NCI-H748 (cell line): ENCODE measurements at regions not wholly inside any gene's neighbourhood (a gene's known extent, or its start where the extent isn't known, plus 50 kb on each side); places are given as distances from the start of the nearest gene placed in this dataset.

Experiments used
- DNase-seq: peaks from one replicate; lab custom pipeline; 2025; ENCODE audit not compliant: unreplicated experiment; lab: John Stamatoyannopoulos, UW

DNA sequence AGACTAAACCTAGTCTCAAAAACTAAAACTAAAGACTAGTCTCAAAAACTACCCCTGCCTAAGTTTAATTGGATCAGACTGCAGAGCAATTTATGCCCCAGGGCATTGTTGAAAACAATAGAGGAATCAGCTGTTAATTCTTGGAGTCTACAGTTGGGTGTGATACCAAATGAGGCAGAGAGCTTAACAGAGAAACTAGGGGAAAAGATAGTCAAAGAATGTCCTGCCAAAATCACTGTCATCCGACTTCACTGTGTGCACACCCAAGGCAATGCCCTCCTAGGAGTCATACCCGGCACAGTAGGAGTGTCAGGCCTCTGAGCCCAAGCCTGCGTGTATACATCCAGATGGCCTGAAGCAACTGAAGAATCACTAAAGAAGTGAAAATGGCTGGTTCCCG lies 90.5 kb upstream of the TOMM7 start:
- no peak for DNase-seq

DNA sequence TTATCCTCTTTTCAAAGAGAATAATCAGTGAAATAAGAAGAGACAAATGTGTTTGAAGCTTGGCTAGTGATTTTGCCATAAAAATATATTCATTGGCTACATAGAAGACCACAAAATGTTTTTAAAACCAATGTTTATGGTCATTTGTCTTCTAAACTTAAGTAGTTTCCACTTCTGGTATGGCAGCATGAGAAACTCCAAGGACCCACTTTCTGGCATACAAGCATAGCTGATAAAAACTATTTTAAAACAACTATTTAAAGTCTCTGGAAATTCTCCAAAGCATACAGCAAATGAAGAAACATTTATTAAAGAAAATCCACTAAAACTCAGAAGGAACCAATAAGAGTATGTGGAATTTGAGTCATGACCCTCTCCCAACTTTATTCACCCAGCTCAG lies 89.2 kb upstream of the TOMM7 start:
- no peak for DNase-seq

DNA sequence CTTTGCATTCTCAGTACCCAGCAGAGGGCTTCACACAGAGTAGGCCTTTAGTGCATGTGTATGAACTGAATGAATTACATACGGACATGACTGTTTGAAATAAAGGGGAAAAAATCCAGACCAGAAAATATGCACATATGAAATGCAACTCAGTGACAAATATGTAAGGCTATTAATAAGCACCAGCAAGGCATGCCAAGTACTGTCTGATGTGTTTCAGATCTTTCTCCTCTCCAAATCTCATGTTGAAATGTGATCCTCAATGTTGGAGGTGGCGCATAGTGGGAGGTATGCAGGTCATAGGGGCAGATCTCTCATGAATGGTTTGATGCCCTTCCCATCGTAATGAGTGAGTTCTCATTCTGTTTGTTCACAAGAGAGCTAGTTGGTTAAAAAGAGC lies 87.3 kb upstream of the TOMM7 start:
- no peak for DNase-seq

DNA sequence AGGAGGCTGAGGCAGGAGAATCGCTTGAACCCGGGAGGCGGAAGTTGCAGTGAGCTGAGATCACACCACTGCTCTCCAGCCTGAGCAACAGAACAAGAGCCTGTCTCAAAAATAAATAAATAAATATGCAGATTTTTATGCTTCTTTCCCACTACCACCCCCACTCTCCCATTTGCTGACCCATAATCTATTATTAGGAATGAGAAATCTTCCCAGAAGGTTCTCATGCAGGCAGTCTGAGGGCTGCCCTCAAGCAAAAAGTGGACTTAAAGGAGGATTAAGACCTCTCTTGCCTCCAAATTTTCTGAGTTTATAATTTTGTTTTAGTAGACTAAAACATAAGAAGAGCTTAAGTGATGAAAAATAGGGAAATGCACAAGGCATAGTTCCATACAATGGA lies 85.2 kb upstream of the TOMM7 start:
- no peak for DNase-seq

DNA sequence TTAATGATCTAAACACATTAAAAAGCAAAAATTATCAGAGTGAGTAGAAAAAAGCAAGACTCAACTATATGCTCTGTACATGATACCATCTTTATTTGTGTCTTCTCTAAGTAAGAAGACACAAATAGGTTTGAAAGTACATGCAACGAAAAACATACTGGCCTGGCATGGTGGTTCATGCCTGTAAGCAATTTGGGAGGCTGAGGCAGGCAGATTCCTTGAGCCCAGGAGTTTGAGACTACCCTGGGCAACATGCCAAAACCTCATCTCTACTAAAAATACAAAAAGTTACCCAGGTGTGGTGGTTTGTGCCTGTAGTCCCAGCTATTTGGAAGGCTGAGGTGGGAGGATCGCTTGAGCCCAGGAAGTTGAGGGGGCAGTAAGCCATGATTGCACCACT lies 78.1 kb upstream of the TOMM7 start:
- DNase-seq: no peak

DNA sequence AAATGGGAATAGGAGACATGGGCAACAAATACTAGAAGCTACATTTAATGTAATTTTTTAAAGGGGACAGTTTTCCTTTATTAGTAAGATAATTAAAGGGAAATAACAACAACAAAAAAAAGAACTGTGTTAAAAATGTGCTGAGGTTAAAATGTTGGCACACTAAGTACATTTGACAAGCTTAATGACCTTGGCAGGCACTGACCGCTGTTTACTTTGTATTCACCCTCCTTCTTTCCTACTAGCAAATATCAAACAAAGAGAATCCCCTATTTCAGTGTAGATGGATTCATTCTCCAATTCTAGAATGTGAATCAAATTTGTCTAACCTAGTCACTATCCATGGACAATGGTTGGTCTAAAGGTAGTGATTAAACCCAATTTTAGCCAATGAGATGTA lies 77.5 kb upstream of the TOMM7 start:
- peak; percentile 83 for DNase-seq

DNA sequence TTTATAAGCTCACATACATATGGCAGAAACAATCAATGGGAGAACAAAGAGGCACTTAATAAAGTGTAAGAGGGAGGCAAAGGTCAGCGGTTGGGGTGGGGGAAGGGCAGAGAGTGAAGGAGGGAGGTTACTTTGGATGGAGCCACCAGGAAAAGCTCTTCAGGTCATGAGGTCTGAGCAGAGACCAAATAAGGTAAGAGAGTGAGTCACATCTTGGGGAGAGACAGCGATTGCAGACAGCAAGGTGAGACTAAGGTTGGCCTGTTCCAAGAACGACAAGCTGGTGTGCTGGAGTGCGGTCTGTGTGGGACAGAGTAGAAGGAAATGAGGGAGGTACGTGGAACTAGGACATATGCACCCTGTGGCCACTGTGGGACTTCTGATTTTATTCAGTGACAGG lies 74.3 kb upstream of the TOMM7 start:
- no peak for DNase-seq

DNA sequence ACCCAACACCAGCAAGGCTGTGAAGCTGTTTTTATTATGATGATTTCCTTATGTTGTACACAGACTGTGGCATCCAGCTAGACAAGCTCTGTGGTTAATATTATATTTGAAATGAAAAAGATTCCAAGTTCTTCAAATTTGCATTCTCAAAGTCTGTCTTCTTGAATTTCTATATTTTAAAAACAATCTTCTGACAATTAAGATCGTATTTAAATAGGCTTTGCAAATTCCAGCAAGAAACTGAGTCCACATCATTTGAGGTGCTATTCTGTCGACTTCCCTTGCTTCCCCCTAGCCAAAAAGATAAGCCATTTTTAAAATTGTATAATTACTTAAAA lies 73.1 kb upstream of the TOMM7 start:
- no peak for DNase-seq

DNA sequence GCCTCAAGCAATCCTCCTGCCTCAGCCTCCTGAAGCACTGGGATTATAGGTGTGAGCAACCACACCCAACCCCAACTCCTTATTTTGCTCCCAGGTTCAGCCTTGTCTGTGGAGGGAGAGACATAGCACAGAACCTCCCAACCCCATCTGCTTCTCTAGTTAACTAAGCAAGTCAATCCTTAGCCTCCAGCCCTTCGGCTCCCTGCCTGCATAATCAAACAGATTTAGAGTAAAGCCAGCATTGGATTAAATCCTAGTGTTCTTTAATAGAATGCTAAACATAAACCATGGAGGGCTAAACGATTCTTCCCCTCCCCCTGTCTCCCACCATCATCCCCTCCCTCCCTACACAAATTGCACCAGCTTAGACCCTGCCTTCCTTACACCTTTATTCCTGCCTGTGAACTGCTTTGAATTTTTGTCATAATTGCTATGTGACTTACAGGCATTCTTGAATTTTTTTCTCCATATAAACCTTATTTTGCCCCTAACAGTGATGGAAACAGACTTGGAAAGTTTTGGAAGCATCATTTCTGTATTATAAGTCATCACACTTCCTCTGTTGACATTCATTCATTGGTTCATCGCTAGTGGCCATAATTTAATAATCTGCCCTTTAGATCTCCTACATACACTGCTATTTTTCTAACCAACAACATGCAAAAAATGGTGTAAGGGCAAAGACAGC lies 72.6 kb upstream of the TOMM7 start:
- no peak for DNase-seq

DNA sequence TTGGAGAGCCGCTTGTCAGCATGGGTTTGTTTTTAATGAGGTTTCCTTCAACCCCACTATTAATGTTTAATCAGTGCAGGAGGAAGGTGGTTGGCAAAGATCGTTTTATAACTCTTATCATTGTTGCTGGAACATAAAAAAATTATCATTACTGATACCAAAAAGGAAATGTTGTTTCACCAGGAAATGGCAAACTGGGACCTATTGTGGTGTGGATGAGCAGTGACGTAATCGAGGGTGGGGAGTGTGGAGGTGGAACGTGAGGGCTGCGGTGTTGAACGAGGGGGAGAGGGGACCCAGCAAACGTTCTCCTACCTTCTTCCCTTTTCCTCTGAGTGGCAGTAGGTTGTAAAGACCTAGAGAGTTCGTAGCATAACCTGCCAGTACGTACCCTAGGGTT lies 71.9 kb upstream of the TOMM7 start:
- DNase-seq: no peak

DNA sequence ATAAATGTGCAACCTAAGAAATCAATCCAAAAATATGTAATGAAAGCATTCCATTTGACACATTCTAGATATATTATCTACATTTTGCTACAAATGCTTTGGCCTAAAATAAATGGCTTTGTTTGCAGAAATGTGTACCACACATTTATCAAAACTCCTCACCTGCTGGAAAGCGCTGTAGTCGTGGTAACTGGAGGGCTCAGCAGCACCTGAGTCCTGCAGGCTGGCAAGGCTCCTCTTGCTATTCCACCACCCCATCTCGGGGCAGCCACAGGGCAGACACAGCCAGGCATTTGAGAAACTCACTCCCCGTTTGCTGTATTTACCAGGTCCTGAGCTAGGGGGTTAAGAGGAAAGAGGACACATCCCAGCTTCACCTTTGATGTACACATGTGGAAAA lies 68.1 kb upstream of the TOMM7 start:
- peak; percentile 34 for DNase-seq

DNA sequence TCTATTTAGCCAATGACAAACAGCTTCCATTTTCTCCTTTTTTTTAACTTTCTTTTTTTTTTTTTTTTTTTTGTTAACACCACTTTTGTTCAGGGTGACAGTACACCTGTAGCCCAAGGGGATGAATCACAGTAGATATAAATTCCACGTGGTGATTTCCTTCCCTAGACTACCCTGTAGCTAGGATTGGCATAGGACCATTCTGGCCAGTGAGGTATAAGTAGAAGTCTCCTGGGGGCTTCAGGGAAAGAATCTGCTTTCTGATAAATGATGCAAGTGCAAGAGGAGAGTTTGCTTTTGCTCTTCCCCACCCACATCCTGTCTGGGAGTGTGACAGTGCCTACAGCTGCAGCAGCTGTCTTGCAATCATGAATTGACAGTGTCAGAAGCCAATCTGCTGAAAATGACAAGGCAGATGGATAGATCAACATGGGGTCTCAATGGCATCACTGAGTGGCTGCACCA lies 63.2 kb upstream of the TOMM7 start:
- DNase-seq: peak; percentile 94

DNA sequence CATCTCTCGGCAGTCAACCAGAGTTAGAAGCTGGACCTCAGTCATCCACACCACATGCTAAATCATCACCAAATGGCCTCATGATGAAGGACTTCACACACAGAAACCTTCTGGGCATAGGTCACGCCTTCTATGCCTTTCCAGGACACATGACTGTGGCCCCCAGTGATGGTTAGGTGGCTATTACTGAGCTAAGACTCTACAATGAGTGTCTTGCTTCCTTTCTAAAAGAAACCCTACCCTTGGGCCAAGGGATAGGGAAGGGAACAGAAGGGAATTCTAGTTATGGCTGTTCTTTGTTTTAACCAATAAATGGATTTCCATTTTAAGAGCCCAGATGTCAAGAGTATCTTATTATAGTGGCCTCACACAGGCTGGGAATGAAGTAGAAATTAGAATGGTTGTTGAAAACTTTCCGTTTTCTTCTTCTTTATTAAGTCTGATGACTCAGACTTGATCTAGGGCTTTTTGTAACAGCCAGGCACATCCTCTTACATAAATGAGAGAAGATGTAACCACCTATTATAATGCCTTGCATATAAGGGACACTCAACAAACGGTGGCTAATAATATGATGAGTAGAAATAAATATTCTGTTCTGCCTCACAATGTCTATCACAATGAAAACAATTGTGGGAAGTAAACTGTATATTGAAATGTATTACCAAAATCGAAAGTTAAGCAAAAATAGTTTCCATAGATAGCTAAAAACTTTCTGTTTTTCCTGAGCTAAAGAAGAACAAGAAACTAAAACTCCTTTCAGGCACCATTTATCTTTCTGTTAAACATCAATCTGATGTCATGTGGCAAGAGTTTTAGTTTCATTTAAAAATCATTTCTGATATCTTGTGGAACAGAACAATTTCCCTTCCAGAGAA lies 62.5 kb upstream of the TOMM7 start:
- no peak for DNase-seq

DNA sequence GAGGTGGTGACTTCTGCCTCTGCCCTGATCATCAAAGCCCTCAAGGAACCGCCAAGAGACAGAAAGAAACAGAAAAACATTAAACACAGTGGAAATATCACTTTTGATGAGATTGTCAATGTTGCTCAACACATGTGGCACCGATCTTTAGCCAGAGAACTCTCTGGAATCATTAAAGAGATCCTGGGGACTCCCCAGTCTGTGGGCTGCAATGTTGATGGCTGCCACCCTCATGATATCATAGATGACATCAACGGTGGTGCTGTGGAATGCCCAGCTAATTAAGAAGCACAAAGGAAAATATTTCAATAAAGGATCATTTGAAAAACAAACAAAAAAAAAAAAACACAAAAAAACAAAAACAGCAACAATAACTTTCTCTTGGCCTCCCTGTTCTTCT lies 59.5 kb upstream of the TOMM7 start:
- no peak for DNase-seq

DNA sequence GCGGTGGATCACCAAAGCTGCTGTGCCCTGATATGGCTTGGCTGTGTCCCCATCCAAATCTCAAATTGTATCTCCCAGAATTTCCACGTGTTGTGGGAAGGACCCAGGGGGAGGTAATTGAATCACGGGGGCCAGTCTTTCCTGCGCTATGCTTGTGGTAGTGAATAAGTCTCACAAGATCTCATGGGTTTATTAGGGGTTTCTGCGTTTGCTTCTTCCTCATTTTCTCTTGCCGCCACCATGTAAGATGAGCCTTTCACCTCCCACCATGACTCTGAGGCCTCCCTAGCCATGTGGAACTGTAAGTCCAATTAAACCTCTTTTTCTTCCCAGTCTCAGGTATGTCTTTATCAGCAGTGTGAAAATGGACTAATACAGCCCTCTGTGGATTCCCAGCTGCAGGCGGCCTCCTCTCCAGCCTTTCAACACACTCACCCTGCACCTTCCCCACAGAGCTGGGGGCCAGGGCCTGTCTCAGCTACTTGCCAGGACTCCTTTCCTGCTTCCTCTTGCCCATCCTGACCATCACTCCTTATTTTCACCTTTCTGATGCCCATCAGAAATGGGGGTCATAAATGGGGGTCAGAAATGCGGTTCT lies 57.2 kb upstream of the TOMM7 start:
- no peak for DNase-seq

DNA sequence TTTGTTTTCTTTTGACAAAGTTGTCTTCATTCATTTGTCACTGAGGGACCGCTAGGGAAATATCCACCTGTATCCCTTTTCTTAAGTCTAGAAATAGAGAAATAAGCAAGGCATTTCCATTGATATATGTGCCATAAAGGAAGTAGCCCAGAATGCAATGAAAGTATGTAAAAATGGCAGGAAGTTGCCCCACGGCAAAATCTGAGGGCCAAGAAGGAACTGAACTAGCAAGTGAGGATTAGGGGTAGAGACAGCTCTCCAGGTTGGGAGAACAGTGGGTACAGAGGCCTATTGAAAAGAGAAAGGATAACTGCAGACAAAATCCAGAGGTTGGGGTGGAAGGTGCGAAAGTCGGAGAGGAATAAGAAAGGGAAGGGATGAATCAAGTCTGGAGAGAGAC lies 56.6 kb upstream of the TOMM7 start:
- DNase-seq: no peak

DNA sequence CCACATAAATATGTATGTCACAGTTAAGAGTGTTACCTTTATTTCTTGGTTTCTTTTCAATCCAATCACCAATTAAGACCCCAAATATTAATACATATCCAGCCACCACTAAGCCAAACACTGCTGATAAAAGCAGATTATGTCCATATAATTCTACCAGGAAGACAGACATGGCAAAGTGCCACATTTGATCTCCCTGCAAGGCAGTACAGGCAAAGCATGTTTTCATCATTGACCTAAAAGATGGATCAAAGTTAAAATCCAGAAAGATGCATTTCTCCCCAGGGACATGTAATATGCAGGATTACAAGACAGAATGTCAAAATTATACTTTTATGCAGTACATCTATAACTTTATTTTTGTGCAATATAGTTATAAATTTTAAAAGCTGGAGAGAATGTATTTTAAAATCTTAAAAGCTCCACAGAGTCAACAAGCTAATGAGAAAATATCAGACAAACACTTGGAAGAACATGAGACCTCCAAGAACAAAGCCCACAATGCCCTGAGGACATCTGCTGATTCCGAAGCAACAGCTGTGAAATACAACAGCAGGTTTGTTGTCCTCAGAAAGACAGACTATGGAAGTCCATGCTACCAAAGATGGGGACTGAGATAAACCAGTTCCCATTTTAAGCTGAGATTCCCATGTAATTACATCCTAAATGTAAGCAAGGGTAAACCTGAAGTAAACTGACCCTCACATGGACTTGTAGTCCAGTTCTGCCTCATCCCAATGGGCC lies 54.5 kb upstream of the TOMM7 start:
- no peak for DNase-seq

DNA sequence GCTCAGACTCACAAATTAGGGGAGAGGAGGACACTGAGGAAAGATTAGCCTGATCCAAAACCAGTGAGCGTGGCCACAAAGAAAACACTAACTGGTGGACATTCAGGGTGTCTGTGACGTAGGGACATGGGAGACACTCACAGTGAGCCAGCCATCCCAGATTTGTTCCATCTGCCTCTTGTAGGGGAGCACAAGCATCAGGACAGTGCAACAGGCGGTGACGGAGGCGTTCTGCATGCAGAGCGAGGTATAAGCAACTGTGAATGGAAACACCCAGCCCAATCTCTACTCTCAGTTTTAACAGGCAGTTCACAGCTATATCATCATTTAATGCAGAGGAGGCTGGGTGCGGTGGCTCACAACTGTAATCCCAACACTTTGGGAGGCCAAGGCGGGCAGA lies 52.8 kb upstream of the TOMM7 start:
- DNase-seq: no peak

DNA sequence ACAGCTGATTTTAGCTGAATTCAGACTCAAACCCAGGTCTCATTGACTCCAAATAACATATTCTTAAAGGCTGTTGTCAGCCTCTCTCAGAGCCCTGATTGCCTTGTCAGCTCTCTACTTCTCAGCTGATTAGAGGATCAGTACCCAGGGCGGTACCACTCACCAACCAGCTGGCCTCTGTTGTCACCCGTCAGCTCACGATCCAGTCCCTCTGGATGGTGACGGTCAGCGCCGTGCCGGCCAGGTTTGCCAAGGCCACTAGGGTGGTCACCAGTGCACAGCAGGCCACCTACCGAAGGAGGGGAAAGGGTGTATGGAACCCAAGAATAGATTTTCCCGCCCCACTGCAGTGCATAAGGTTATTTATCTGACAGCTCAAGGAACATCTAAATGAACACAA lies 52.3 kb upstream of the TOMM7 start:
- DNase-seq: no peak
